Limb (tissue), 2 donors: ENCODE measurements at regions not wholly inside any gene's neighbourhood (a gene's known extent, or its start where the extent isn't known, plus 50 kb on each side); places are given as distances from the start of the nearest gene placed in this dataset.

ENCODE experiments used
- DNase-seq, 2 donors: peaks; one replicate each; pipeline ENCODE4 v3.0.0-alpha.2; 2016; ENCODE audit errors: extremely low spot score in 2 of 2

DNA sequence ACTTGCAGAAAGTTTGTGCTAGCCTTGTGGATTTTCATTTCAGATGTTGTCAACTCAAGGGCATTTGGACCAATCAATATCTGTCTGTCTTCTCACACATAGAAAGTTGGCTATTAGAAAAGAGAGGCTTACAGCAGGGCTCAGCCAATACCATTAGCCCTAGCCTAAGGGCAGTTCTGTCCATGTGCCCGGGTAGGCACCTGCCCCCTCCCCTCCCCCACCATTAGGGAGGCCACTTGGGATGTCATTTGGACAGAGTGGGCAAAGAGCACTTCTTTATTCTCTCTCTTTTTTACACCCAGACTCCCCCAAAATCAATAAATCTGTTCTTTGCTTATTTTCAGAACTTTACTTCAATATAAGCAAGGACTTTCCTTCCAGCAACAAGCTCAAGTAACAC lies 188.5 kb upstream of the MKI67 start:
- no peak for DNase-seq

DNA sequence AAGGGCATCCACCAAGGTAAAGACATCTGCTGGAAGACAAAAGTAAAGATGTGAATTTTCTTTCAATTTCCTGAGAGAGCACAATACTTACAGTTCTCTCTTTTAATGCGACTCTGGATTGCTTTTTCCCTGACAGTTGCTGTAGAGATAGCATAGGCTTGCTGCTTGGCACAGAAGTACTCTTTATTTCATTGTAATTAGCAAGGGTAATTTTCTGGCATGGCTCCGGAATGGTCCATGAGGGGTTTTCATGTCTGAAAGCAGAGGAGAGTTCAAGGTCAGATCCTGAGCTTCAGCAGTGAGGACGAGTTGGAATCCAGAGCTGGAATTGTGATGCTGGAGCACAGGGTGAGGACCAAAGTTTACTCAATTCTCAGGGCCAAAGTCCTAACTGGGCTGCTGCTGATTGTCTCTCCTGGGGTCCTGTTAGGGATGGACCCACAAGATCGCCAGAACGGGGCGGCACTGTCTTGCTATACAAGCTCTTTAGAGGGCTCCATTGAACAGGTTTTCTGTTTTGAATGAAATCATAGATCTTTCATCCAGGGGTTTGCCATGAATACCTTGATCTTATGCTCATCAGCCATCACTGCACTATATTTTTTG lies 190.0 kb upstream of the MKI67 start:
- DNase-seq: no peak

DNA sequence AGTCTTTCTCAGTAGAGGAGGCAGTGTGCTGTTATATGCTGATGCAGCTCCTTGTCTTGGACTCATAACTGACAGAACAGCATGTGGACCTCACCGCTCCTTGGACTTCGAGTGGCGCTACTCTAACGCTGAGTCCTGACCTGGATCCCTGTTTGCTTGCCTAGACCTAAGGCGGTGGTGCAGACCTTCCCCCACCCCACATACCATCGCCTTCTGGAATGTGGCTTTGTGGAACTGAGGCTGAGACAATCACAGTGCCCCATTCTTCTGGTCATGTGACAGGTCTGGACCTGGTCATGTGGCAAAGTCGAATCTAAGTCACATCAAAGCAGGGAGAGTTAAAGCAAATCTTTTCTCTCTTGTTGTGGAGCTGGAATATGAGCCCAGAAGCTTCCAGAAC lies 190.7 kb upstream of the MKI67 start:
- DNase-seq: no peak

- no peak for DNase-seq
These were observed 192.1 kb upstream of the MKI67 start for GRCh38 chr10:128318366-128318765.

DNA sequence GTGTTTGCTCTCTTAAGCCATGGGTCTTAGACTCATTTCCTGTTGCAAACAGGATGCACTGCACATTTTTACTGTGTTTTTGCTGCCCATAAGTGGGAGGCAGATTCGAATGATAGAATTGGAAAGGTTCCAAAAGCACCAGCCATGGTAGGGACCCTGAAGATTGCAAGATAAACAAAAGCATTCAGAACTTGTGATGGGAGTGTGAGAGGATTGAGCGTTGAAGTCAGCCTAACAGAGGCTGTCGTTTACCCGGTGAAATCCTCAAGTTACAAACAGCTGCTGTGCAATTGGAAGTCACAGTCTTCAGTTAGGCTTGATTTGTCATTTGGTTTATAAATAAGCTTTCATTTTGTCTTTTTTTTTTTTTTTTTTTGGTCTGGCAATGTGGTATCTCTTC lies 192.7 kb upstream of the MKI67 start:
- DNase-seq: peak in 1 of 2 donors; percentile 70

- no peak for DNase-seq
These were observed 195.9 kb upstream of the MKI67 start for GRCh38 chr10:128322106-128322505.

DNA sequence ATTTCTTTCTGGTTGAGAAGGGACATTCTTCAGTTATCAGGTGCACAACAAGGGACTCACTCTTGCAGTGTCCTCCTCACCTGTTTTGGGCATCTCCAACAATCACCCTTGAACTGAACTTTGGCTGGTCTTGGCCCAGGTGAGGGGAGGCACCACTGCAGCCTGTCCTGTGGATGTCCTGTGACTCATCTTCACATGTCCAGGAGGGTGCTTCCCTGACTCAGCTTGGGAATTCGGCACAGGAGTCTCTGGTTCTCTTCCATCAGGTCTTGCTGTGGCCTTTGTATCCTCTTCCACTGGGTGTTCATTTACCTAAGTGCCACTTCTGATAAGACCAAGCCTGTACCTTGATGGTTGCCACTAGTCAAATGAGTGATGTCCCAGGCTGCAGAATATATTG lies 196.7 kb upstream of the MKI67 start:
- no peak for DNase-seq

- peak; percentile 30 to 61 for DNase-seq
These were observed 198.0 kb upstream of the MKI67 start for GRCh38 chr10:128324058-128324827.

DNA sequence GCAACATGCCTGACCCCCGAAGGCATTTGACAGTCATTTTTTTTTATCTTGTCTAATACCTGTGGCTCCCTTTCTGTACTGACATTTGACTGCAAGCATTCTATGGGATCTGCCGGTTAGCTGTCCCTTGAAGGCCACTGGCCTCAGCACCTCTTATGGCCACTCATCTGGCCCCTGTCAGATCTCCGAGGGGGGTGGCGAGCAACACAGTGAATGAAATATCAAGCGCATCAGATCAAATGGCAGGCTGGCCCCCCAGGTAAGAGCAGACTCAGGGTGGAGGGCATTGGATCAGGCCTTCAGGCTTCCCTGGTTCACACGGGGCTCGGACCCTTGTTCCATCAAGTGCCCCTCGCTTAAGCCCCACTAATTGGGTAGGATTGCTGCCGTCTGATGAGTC lies 199.6 kb upstream of the MKI67 start:
- no peak for DNase-seq

DNA sequence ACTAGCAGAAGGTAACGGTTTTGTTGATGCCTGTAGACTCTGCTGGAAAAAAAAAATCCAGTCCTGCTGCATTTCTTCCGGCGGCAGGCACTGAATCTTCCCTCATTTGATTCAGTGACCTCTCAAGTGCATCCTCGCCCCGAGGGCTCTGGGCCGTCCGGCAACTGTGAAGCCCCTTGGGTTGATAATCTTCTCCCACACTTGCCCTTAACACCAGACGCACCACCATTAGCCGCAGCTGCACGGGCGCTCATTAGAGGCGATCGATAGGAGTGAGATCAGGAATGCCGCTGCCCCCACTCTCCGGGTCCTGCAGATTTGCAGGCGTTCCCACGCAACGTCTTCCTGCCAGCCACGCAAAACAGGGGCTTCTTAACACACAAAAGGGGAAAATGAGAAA lies 200.0 kb upstream of the MKI67 start:
- no peak for DNase-seq

DNA sequence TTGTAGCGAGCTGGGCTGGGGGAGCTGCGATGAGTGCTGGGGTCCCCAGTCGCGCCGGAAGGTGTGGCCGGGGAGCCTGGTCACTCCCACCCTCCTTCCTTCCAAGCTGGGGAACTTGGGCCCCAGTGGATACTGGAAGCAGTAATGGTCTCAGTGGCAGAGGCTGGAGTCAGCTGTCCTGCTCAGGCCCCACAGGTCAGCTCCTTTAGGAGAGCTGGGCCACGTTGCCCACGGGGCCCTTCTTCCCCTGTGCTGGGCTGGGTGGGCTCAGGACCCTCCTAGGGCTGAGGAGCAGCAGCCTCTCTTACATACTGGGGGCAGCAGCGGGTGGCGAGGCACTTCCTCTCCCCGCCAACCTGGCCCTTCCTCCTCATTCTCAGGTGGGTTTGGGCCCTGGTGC lies 200.6 kb upstream of the MKI67 start:
- DNase-seq: no peak

GRCh38 chr10:128336401-128336800 lies 210.2 kb upstream of the MKI67 start:
- no peak for DNase-seq

DNA sequence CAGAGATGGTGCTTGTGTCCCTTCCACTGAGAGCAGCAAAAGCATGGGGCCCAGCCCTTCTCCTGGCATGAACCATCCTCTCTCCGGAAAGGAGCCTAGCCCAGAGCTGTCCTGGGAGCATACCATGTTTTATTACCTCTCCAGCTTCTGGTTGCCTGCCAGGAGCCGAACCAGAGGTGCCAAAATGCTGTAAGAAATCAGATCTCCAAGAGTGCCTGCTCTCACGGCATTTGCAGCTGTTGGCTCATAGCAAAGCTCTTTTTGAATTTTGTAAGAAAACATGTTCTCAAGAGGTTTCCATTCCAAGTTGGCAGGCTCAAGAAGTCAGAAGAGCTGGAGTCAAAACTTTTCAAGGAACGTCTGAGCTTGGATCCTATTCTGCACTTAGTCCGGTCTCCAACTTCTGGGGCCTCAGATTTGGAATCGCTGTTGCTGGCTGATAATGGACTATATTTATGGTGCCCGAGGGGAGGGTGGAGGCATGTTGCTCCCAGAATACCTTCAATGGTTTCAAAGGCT lies 211.7 kb upstream of the MKI67 start:
- peak; percentile 80 to 91 for DNase-seq

GRCh38 chr10:128338951-128339350 lies 212.7 kb upstream of the MKI67 start:
- no peak for DNase-seq

DNA sequence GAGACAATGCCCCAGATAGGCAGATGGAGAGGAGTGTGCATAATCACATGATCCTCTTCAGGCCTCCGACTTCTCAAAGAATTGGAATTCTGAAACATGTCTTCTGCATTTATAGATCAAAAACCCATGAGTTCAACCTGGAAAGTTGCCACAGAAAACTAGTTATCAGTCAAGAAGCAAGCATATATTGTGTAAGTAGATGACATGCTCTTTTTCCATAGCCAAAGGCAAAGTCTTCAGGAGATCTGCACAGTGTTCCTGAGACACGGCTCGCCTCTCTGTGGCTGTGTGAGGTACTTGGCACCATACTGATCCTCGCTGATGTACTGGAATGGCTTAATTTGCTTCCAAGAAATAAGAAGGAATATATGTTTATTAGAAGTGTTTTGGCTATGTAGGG lies 213.5 kb upstream of the MKI67 start:
- DNase-seq: peak in 1 of 2 donors; percentile 34

GRCh38 chr10:128345353-128345752 lies 219.1 kb upstream of the MKI67 start:
- no peak for DNase-seq

DNA sequence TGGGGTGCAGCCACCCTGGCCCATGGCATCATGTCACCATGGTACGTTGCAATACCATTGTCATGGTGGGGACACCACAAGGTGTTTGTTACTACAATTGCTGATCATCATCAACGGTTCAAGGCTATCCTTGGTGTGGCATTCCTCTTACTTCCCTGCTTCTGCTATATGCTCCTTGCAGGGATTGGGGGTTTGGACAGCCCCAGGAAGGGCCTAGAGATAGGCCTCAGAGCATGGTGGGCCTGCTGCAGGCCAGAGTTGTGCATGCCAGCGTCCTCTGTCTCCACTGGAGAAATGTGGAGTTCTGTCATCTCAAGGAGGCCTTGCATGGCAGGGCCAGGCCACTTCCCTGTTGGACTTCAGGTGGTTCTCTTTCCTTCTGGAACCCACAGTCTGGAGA lies 234.6 kb upstream of the MKI67 start:
- DNase-seq: no peak

DNA sequence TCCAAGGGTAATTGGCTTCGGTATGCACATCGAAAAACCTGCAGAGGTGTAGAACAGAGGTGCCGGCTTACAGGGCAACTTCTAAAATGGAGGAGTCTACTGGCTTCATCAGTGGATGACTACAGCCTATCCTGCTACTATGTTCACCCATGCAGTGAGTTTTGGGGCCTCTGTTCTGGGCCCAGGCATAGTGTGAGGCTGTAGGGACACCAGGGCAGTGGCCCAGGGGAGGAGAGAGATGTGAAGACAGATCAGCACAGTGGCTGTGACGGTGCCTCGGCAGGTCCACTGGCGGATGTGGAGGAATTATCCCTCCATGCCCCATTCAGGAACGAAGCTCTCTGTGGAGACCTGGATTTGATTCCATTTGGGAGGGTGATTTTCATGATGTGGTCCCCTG lies 235.3 kb upstream of the MKI67 start:
- no peak for DNase-seq

DNA sequence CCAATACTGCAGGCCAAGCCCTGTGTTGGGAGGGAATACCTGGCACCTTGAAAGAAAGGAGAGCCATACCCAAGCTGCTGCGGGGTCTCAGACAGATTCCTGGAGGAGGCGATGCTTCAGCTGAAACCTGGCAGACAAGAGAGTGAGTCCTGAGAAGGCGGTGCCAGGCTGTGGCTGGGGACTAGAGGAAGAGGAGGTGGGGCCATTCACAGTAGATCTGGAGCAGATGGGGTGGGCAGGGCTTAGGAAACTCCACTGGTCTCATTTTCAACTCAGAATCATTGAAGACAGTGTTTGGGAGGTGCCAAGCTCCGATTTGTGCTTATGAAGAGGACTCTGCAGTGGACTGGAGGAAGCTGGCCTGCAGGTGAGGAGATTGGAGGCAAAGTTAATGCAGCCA lies 236.3 kb upstream of the MKI67 start:
- no peak for DNase-seq

- peak; percentile 24 to 50 for DNase-seq
These were observed 238.4 kb upstream of the MKI67 start for GRCh38 chr10:128364631-128365030.

DNA sequence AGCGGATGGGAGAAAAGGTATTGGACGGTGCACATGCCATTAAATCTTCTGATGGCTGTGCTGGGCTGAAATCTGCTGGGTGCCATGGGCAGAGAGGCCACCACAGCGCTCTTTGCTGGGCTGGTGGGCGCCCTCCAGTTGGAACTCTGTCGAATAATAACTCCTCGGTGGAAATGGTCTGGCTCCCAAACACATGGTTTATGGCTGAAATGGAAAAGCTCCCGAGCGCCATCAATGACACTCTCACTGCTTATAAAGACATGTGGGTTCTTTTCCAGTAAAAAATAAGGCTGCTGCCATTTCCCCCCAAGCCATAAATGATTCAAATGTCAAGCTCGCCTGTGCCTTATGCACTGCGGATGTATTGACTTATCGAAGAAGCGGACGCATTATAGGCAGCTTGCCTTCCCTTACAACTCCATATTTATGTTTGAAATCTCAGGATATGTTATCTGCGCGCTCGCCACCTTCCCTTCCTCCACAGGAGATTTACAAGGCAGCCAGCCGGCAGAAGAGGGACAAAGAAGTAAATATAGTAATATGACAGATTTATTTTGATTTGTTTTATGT lies 239.0 kb upstream of the MKI67 start:
- DNase-seq: peak in 1 of 2 donors; percentile 15

- DNase-seq: no peak
These were observed 241.6 kb upstream of the MKI67 start for GRCh38 chr10:128367807-128368206.
